ENCODE measurements at regions not wholly inside any gene's neighbourhood (a gene's known extent, or its start where the extent isn't known, plus 50 kb on each side); places are given as distances from the start of the nearest gene placed in this dataset.

DNA sequence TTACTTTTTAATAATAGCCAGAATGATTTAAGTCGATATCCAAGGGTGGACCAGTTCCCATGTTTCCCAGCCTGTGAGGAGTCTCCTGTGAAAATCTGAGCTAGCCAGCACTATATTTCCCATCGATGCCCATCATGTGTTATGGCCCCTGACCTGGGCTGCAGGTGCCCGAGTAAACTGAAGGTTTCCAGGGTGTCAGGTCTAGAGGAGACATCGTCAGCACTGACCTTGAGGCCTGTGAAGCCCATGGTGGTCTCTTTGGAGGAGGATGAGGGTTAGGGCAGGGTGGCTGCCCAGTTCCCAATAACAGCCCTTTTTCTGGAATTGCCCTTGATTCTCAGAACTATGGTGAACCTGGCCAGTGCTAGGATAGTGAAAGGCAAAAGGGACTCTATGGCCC is 63.0 kb upstream of the TOP1 start:
- TF ChIP-seq YY1 (IDR thresholded peaks at IDR 0.05; ENCODE audit: extremely low read depth, insufficient replicate concordance, low read depth, low read length) (no peak), EZH2phosphoT487 (IDR thresholded peaks at IDR 0.05; ENCODE audit: borderline replicate concordance) (no peak), CEBPB (IDR thresholded peaks at IDR 0.05; ENCODE audit: low read depth) (no peak), ELF1 (IDR thresholded peaks at IDR 0.05; ENCODE audit: borderline replicate concordance, low read depth) (no peak), RAD21 (IDR thresholded peaks at IDR 0.05; ENCODE audit: low read depth) (no peak), EZH2 (IDR thresholded peaks at IDR 0.05) (no peak), ZNF274 (IDR thresholded peaks at IDR 0.05; ENCODE audit: low read depth, low read length) (no peak), JUND (IDR thresholded peaks at IDR 0.05) (no peak), FOSL1 (IDR thresholded peaks at IDR 0.05; ENCODE audit: low read depth) (no peak), ZFX (IDR thresholded peaks at IDR 0.05) (no peak), EGR1 (IDR thresholded peaks at IDR 0.05; ENCODE audit: low read depth) (no peak)
- TF ChIP-seq, protein P1, sequence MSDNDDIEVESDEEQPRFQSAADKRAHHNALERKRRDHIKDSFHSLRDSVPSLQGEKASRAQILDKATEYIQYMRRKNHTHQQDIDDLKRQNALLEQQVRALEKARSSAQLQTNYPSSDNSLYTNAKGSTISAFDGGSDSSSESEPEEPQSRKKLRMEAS (IDR thresholded peaks at IDR 0.05) = no peak
- TF ChIP-seq, protein P2, sequence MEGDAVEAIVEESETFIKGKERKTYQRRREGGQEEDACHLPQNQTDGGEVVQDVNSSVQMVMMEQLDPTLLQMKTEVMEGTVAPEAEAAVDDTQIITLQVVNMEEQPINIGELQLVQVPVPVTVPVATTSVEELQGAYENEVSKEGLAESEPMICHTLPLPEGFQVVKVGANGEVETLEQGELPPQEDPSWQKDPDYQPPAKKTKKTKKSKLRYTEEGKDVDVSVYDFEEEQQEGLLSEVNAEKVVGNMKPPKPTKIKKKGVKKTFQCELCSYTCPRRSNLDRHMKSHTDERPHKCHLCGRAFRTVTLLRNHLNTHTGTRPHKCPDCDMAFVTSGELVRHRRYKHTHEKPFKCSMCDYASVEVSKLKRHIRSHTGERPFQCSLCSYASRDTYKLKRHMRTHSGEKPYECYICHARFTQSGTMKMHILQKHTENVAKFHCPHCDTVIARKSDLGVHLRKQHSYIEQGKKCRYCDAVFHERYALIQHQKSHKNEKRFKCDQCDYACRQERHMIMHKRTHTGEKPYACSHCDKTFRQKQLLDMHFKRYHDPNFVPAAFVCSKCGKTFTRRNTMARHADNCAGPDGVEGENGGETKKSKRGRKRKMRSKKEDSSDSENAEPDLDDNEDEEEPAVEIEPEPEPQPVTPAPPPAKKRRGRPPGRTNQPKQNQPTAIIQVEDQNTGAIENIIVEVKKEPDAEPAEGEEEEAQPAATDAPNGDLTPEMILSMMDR (IDR thresholded peaks at IDR 0.05 in 2 of 3, conservative IDR thresholded peaks at IDR 0.05 in 1 of 3; ENCODE audit: borderline replicate concordance in 1 of 3, insufficient read depth in 1 of 3, low read depth in 2 of 3, low read length in 2 of 3) = no peak
- TF ChIP-seq, protein P3, sequence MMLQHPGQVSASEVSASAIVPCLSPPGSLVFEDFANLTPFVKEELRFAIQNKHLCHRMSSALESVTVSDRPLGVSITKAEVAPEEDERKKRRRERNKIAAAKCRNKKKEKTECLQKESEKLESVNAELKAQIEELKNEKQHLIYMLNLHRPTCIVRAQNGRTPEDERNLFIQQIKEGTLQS (IDR thresholded peaks at IDR 0.05) = no peak
- TF ChIP-seq, protein P4, sequence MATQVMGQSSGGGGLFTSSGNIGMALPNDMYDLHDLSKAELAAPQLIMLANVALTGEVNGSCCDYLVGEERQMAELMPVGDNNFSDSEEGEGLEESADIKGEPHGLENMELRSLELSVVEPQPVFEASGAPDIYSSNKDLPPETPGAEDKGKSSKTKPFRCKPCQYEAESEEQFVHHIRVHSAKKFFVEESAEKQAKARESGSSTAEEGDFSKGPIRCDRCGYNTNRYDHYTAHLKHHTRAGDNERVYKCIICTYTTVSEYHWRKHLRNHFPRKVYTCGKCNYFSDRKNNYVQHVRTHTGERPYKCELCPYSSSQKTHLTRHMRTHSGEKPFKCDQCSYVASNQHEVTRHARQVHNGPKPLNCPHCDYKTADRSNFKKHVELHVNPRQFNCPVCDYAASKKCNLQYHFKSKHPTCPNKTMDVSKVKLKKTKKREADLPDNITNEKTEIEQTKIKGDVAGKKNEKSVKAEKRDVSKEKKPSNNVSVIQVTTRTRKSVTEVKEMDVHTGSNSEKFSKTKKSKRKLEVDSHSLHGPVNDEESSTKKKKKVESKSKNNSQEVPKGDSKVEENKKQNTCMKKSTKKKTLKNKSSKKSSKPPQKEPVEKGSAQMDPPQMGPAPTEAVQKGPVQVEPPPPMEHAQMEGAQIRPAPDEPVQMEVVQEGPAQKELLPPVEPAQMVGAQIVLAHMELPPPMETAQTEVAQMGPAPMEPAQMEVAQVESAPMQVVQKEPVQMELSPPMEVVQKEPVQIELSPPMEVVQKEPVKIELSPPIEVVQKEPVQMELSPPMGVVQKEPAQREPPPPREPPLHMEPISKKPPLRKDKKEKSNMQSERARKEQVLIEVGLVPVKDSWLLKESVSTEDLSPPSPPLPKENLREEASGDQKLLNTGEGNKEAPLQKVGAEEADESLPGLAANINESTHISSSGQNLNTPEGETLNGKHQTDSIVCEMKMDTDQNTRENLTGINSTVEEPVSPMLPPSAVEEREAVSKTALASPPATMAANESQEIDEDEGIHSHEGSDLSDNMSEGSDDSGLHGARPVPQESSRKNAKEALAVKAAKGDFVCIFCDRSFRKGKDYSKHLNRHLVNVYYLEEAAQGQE (IDR thresholded peaks at IDR 0.05; ENCODE audit: low read depth) = no peak
- TF ChIP-seq, protein P5, sequence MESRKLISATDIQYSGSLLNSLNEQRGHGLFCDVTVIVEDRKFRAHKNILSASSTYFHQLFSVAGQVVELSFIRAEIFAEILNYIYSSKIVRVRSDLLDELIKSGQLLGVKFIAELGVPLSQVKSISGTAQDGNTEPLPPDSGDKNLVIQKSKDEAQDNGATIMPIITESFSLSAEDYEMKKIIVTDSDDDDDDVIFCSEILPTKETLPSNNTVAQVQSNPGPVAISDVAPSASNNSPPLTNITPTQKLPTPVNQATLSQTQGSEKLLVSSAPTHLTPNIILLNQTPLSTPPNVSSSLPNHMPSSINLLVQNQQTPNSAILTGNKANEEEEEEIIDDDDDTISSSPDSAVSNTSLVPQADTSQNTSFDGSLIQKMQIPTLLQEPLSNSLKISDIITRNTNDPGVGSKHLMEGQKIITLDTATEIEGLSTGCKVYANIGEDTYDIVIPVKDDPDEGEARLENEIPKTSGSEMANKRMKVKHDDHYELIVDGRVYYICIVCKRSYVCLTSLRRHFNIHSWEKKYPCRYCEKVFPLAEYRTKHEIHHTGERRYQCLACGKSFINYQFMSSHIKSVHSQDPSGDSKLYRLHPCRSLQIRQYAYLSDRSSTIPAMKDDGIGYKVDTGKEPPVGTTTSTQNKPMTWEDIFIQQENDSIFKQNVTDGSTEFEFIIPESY (IDR thresholded peaks at IDR 0.05; ENCODE audit: extremely low read depth, insufficient replicate concordance, low read length) = no peak

More for the DNA sequence above, 63.0 kb upstream of the TOP1 start:
- ChIA-PET RAD21 (ENCODE audit: low non-redundant PET in 1 of 2, low total read pairs in 2 of 2, uncharacterized antibody in 2 of 2, unreplicated experiment in 2 of 2) (no interaction called here), POLR2A (no interaction called here), CTCF (no interaction called here)
- no peak overlapping the region for H3K4me3 ChIP-seq (replicated peaks in 1 of 2; ENCODE audit: low read depth in 1 of 2, low read length in 2 of 2)
- no peak overlapping the region for H3K9ac ChIP-seq (ENCODE audit: low read length)
- no peak overlapping the region for H3K27ac ChIP-seq (ENCODE audit: low read depth, low read length)
- H3K4me1 ChIP-seq (ENCODE audit: control insufficient read depth in 1 of 2, insufficient read depth in 2 of 2, low read length in 2 of 2) = peaks cover 0 to 11% of the 10 kb centered on the region in 2 experiments; a peak in 3 of 4 replicates
- ATAC-seq (no peak), DNase-seq (ENCODE audit: low read depth, low spot score) (no peak)
- intact Hi-C loops (cut with micrococcal nuclease) = loop anchor here (5.0 kb wide), 1 partner anchor 112 kb away; no protein-coding TSS in a partner anchor
- no TSS peak for BruUV-seq (replicated peaks)
- no peak overlapping the region for H2AFZ ChIP-seq (ENCODE audit: low read depth, low read length, poor library complexity, severe bottlenecking)
- no peaks in the 10 kb centered on the region for H3K9me2 ChIP-seq (ENCODE audit: insufficient read depth)
- no peaks in the 10 kb centered on the region for H3K27me3 ChIP-seq (ENCODE audit: insufficient read depth, low read length)
- no peaks in the 10 kb centered on the region for H3K36me3 ChIP-seq (ENCODE audit: control insufficient read depth in 1 of 2, insufficient read depth in 2 of 2, low read length in 2 of 2)
- H3K4me2 ChIP-seq (ENCODE audit: low read length) = no peak overlapping the region
- no peaks in the 10 kb centered on the region for H3K9me3 ChIP-seq (ENCODE audit: control insufficient read depth in 1 of 2, insufficient read depth in 1 of 2, low read depth in 1 of 2, low read length in 2 of 2)
- no peaks in the 10 kb centered on the region for H4K20me1 ChIP-seq (ENCODE audit: insufficient read depth)
- H3K79me2 ChIP-seq (ENCODE audit: insufficient read depth, low read length) = no peaks in the 10 kb centered on the region
